Tibial nerve (tissue), 3 donors: ENCODE measurements at regions not wholly inside any gene's neighbourhood (a gene's known extent, or its start where the extent isn't known, plus 50 kb on each side); places are given as distances from the start of the nearest gene placed in this dataset.

Experiments
- CTCF ChIP-seq, 5 experiments: fragments of 200-600 bp in 3 of 5; fragments of 450-650 bp in 2 of 5; sonication (generic) in 3 of 5; IDR thresholded peaks; one replicate each; pipeline ENCODE4 v1.5.1; 2016 to 2019; ENCODE audit warnings: antibody characterized with exemption in 5 of 5, mild to moderate bottlenecking in 3 of 5, moderate library complexity in 2 of 5
- POLR2A ChIP-seq, 2 donors: fragments of 450-650 bp; IDR thresholded peaks; one replicate each; pipeline ENCODE4 v1.6.1; 2017; ENCODE audit warnings: antibody characterized with exemption in 2 of 2, mild to moderate bottlenecking in 2 of 2, moderate library complexity in 2 of 2

- TF ChIP-seq CTCF (IDR thresholded peaks at IDR 0.05) (no peak), POLR2A (IDR thresholded peaks at IDR 0.05) (no peak)
These were observed 197.7 kb upstream of the POT1 start for GRCh38 chr7:125127304-125127703.
